K562 (cell line): ENCODE measurements at regions not wholly inside any gene's neighbourhood (a gene's known extent, or its start where the extent isn't known, plus 50 kb on each side); places are given as distances from the start of the nearest gene placed in this dataset.

Experiments used
- ATAC-seq: fragments of 200-7000 bp; cut with Tn5 transposase; 3 replicates; pipeline ENCODE4 v1.9.1; 2020; ENCODE audit warnings: moderate library complexity
- BruUV-seq: library from RNA; stranded (reverse); fragments of 400-500 nt; replicated peaks from 2 replicates; lab custom pipeline; 2021; lab: Mats Ljungman, UMichigan
- CTCF ChIA-PET: fragments of 300-600 bp; formaldehyde crosslinking; extraction: SDS; loops from one replicate; lab custom pipeline; 2021; ENCODE audit warnings: low intra/inter-chr PET ratio; lab: Yijun Ruan, JAX
- POLR2A ChIA-PET: fragments of 300-600, 350-650 bp; sonication (Branson Sonifier 250); formaldehyde crosslinking; extraction: SDS; loops from one replicate; lab custom pipeline; 2021; ENCODE audit warnings: antibody characterized with exemption, inconsistent platforms; lab: Yijun Ruan, JAX
- DNase-seq, 4 experiments: peaks; one replicate each; pipeline versions ENCODE4 v3.0.0 to v3.0.0-alpha.2; 2011 to 2018; ENCODE audit warnings: low spot score in 3 of 4, mixed read lengths in 3 of 4; ENCODE audit errors: extremely low read depth in 1 of 4
- FAIRE-seq: peaks from 2 replicates; lab custom pipeline; 2011; peaks lifted over from hg19 to GRCh38; lab: Jason Lieb, UNC
- H2AFZ ChIP-seq: 2 replicates; pipeline ENCODE4 v1.6.0; 2011; ENCODE audit warnings: low read depth, low read length, control low read depth, inconsistent platforms
- H3K27ac ChIP-seq: fragments of 200-600 bp; 3 replicates; pipeline ENCODE4 v1.8.0; 2011; ENCODE audit warnings: low read depth, mild to moderate bottlenecking, control low read depth, inconsistent platforms, low read length, moderate library complexity, mixed read lengths; ENCODE audit errors: extremely low read depth
- H3K27me3 ChIP-seq, 2 experiments: fragments of 300-600 bp in 1 of 2; 2 replicates in 1 of 2; 3 replicates in 1 of 2; pipeline versions ENCODE4 v1.6.0 to v1.8.0; 2011; ENCODE audit warnings: inconsistent platforms in 2 of 2, low read length in 2 of 2, mild to moderate bottlenecking in 1 of 2, mixed read lengths in 1 of 2, moderate library complexity in 1 of 2; ENCODE audit not compliant: control insufficient read depth in 2 of 2, insufficient read depth in 2 of 2
- H3K36me3 ChIP-seq: fragments of 300-600 bp; 3 replicates; pipeline ENCODE4 v1.8.0; 2011; ENCODE audit warnings: mild to moderate bottlenecking, low read length, inconsistent platforms; ENCODE audit not compliant: control insufficient read depth, insufficient read depth
- H3K4me1 ChIP-seq, 2 experiments: fragments of 200-600 bp in 1 of 2; replicated peaks in 1 of 2; 2 replicates in 1 of 2; 3 replicates in 1 of 2; pipeline versions ENCODE4 v1.5.1 to v1.8.0; 2011; ENCODE audit warnings: inconsistent platforms in 2 of 2, low read length in 2 of 2, mild to moderate bottlenecking in 1 of 2, mixed read lengths in 1 of 2, moderate library complexity in 1 of 2; ENCODE audit not compliant: control insufficient read depth in 2 of 2, insufficient read depth in 2 of 2
- H3K4me2 ChIP-seq: 2 replicates; pipeline ENCODE4 v1.6.1; 2011; ENCODE audit warnings: low read length, control low read depth, inconsistent platforms, mixed read lengths; ENCODE audit not compliant: insufficient read depth
- H3K4me3 ChIP-seq: fragments of 200-600 bp; sonication (generic), shearing (Covaris generic); 2 replicates; pipeline ENCODE4 v1.5.1; 2016; ENCODE audit warnings: control low read depth, inconsistent platforms
- H3K79me2 ChIP-seq: fragments of 200-600 bp; 3 replicates; pipeline ENCODE4 v1.8.0; 2011; ENCODE audit warnings: low read length, inconsistent platforms; ENCODE audit not compliant: control insufficient read depth, insufficient read depth
- H3K9ac ChIP-seq, 2 experiments: 2 replicates each; pipeline versions ENCODE4 v1.6.0 to v1.6.1; 2011; ENCODE audit warnings: low read depth in 2 of 2, low read length in 2 of 2, control low read depth in 1 of 2, inconsistent platforms in 1 of 2, mild to moderate bottlenecking in 1 of 2, mixed read lengths in 1 of 2; ENCODE audit not compliant: insufficient read depth in 1 of 2
- H3K9me1 ChIP-seq: one replicate; pipeline ENCODE4 v1.6.0; 2011; ENCODE audit warnings: inconsistent platforms, mild to moderate bottlenecking, low read length, moderate library complexity; ENCODE audit not compliant: control insufficient read depth, insufficient read depth
- H3K9me3 ChIP-seq: replicated peaks from 2 replicates; pipeline ENCODE4 v1.5.1; 2011; ENCODE audit warnings: low read depth, low read length, inconsistent platforms; ENCODE audit not compliant: control insufficient read depth, insufficient read depth
- H4K20me1 ChIP-seq: replicated peaks from 2 replicates; pipeline ENCODE4 v1.6.1; 2011; ENCODE audit warnings: low read length, inconsistent platforms, mixed read lengths; ENCODE audit not compliant: control insufficient read depth, insufficient read depth
- ARID3B ChIP-seq: fragments of 250-450 bp; sonication (Bioruptor Pico); IDR thresholded peaks from 2 replicates; pipeline ENCODE4 v1.4.0; 2020; ENCODE audit warnings: borderline replicate concordance
- EHMT2 ChIP-seq: fragments of 450-650 bp; IDR thresholded peaks from 2 replicates; pipeline ENCODE4 v1.6.1; 2018; ENCODE audit warnings: antibody characterized with exemption
- KAT7 ChIP-seq: sonication (generic); formaldehyde crosslinking; IDR thresholded peaks from 2 replicates; pipeline ENCODE4 v1.8.0; 2022; ENCODE audit warnings: missing genetic modification reagents, mild to moderate bottlenecking, borderline replicate concordance
- NCOA2 ChIP-seq, 2 experiments: fragments of 450-650 bp; IDR thresholded peaks; 2 replicates each; pipeline ENCODE4 v1.6.1; 2018; ENCODE audit warnings: mild to moderate bottlenecking in 2 of 2, moderate library complexity in 1 of 2; ENCODE audit not compliant: partially characterized antibody in 2 of 2
- PCBP2 ChIP-seq: fragments of 200-400 bp; formaldehyde crosslinking; IDR thresholded peaks from 2 replicates; pipeline ENCODE4 v1.6.1; 2018; ENCODE audit warnings: low read length, low read depth, mild to moderate bottlenecking, moderate library complexity; ENCODE audit not compliant: poor library complexity, severe bottlenecking
- PKNOX1 ChIP-seq: fragments of 450-650 bp; IDR thresholded peaks from 2 replicates; pipeline ENCODE4 v1.6.1; 2016
- PRPF4 ChIP-seq: fragments of 200-400 bp; formaldehyde crosslinking; IDR thresholded peaks from one replicate; pipeline ENCODE4 v1.6.1; 2017; ENCODE audit warnings: low read length, low read depth, mild to moderate bottlenecking; ENCODE audit not compliant: insufficient read depth, poor library complexity, severe bottlenecking
- WGBS: fragments of 100-300 bp; shearing (Covaris generic); methylation state at CpG from one replicate; pipeline ENCODE4 v1.1.6; 2016; ENCODE audit warnings: low coverage, mixed read lengths; ENCODE audit not compliant: insufficient coverage; ENCODE audit errors: missing lambda C conversion rate; 5-methylcytosine and 5-hydroxymethylcytosine counted together
- in situ Hi-C: fragments of 300-500 bp; cut with MboI; formaldehyde crosslinking; loops from 4 replicates; pipeline ENCODE4 v1.15.0; 2018; ENCODE audit warnings: inconsistent platforms, mixed read lengths
- intact Hi-C: fragments of 100-400 bp; cut with micrococcal nuclease; formaldehyde crosslinking; loops from 2 replicates; pipeline ENCODE4 v1.14.2; 2022
- TF ChIP-seq, protein P1 (sequence below): conservative IDR thresholded peaks from 2 replicates; pipeline ENCODE4 v1.6.1; 2011; ENCODE audit warnings: low read depth, mild to moderate bottlenecking, low read length; ENCODE audit not compliant: control insufficient read depth

- TF ChIP-seq ARID3B (CRISPR knock-in tag) (no peak), EHMT2 (no peak), KAT7 (CRISPR knock-in tag) (no peak), PKNOX1 (no peak)
Observed at GRCh38 chr4:27198246-27198645, 337.6 kb downstream of the STIM2 start (continued).

DNA sequence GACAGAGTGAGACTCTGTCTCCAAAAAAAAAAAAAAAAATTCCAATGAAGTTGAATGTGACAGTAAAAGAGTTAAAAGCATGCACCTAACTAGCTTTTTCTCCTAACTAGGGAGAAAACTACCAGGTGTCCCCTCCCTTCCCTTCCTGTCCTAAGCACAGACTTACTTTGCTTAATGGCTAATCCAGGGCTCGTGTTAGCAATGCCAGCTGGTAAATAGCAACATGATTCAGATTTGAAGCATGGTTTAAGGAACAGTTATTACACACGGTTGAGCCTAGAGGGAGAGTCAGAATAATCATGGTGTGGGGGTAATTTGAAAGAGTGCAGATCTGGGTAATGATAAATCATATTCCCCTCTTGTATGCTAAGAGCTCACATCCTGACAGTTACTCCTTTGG, 338.3 kb downstream of the STIM2 start:
- no peaks in the 10 kb centered on the region for H3K79me2 ChIP-seq
- POLR2A ChIA-PET: no interaction called here
- intact Hi-C loops (no loop called here), in situ Hi-C loops (no loop called here)
- no peaks in the 10 kb centered on the region for H3K9me3 ChIP-seq
- H2AFZ ChIP-seq: no peak overlapping the region
- H3K27ac ChIP-seq: no peak overlapping the region
- H3K9me1 ChIP-seq: no peaks in the 10 kb centered on the region
- H3K36me3 ChIP-seq: no peaks in the 10 kb centered on the region
- no peaks in the 10 kb centered on the region for H3K4me1 ChIP-seq
- WGBS: 0% methylated on average over 2 of the region's 2 CpGs
- CTCF ChIA-PET: no interaction called here
- FAIRE-seq (no peak), DNase-seq (no peak), ATAC-seq (no peak)
- BruUV-seq: no TSS peak
- H3K4me2 ChIP-seq: no peak overlapping the region
- H4K20me1 ChIP-seq: no peaks in the 10 kb centered on the region
- H3K4me3 ChIP-seq: no peak overlapping the region
- no peaks in the 10 kb centered on the region for H3K27me3 ChIP-seq
- TF ChIP-seq, protein P1, sequence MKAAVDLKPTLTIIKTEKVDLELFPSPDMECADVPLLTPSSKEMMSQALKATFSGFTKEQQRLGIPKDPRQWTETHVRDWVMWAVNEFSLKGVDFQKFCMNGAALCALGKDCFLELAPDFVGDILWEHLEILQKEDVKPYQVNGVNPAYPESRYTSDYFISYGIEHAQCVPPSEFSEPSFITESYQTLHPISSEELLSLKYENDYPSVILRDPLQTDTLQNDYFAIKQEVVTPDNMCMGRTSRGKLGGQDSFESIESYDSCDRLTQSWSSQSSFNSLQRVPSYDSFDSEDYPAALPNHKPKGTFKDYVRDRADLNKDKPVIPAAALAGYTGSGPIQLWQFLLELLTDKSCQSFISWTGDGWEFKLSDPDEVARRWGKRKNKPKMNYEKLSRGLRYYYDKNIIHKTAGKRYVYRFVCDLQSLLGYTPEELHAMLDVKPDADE: no peak
- no peak for TF ChIP-seq PRPF4
- no peak for TF ChIP-seq PCBP2
- no peak for TF ChIP-seq NCOA2 (IDR thresholded peaks at IDR 0.05; ENCODE audit: partially characterized antibody in 2 of 2)
- H3K9ac ChIP-seq: no peak overlapping the region
